Tongue (tissue), 1 donor: ENCODE measurements at regions not wholly inside any gene's neighbourhood (a gene's known extent, or its start where the extent isn't known, plus 50 kb on each side); places are given as distances from the start of the nearest gene placed in this dataset.
"Not testable (repeated sequence)": the region's sequence is repeated elsewhere in the genome, so short reads cannot be mapped to it uniquely, and the experiment has no call there.

Source experiments
- DNase-seq: peaks from one replicate; pipeline ENCODE4 v3.0.0-alpha.2; 2015

- peak; percentile 46 for DNase-seq
Measured at GRCh38 chr11:122022646-122023045, 93.4 kb downstream of the BLID start.

GRCh38 chr11:122020902-122021301 is 95.1 kb downstream of the BLID start:
- peak; percentile 49 for DNase-seq

- DNase-seq: no peak
Measured at GRCh38 chr11:122019908-122020694, 95.9 kb downstream of the BLID start.

GRCh38 chr11:122007601-122008071 is 108.4 kb downstream of the BLID start:
- DNase-seq: peak; percentile 97

- DNase-seq: peak; percentile 38
Measured at GRCh38 chr11:122004446-122004845, 111.6 kb downstream of the BLID start.

GRCh38 chr11:122002926-122003325 is 113.1 kb downstream of the BLID start:
- no peak for DNase-seq

- DNase-seq: no peak
Measured at GRCh38 chr11:122002047-122002446, 114.0 kb downstream of the BLID start.

GRCh38 chr11:121999651-122000050 is 116.4 kb downstream of the BLID start:
- DNase-seq: no peak

GRCh38 chr11:121996574-121996973 is 119.4 kb downstream of the BLID start:
- no peak for DNase-seq

GRCh38 chr11:121983901-121984300 is 132.1 kb downstream of the BLID start:
- DNase-seq: no peak

GRCh38 chr11:121977914-121978313 is 138.1 kb downstream of the BLID start:
- not testable (repeated sequence) for DNase-seq

- DNase-seq: no peak
Measured at GRCh38 chr11:121968638-121969037, 147.4 kb downstream of the BLID start.

GRCh38 chr11:121967131-121967704 is 148.8 kb downstream of the BLID start:
- no peak for DNase-seq

GRCh38 chr11:121965330-121965729 is 150.7 kb downstream of the BLID start:
- DNase-seq: peak; percentile 17

GRCh38 chr11:121964591-121964990 is 151.4 kb downstream of the BLID start:
- peak; percentile 37 for DNase-seq

- DNase-seq: not testable (repeated sequence)
Measured at GRCh38 chr11:121963846-121964245, 152.2 kb downstream of the BLID start.

GRCh38 chr11:121961321-121961801 is 154.7 kb downstream of the BLID start:
- peak; percentile 53 for DNase-seq

- DNase-seq: peak; percentile 38
Measured at GRCh38 chr11:121958971-121959325, 157.1 kb downstream of the BLID start.

GRCh38 chr11:121958323-121958970 is 157.6 kb downstream of the BLID start:
- DNase-seq: no peak

GRCh38 chr11:121953122-121953521 is 162.9 kb downstream of the BLID start:
- no peak for DNase-seq

- DNase-seq: no peak
Measured at GRCh38 chr11:121950160-121950559, 165.9 kb downstream of the BLID start.

GRCh38 chr11:121946514-121946913 is 169.5 kb downstream of the BLID start:
- DNase-seq: no peak

GRCh38 chr11:121944556-121945230 is 171.3 kb downstream of the BLID start:
- DNase-seq: no peak
